Mucosa of descending colon (tissue), 3 donors: ENCODE measurements at regions not wholly inside any gene's neighbourhood (a gene's known extent, or its start where the extent isn't known, plus 50 kb on each side); places are given as distances from the start of the nearest gene placed in this dataset.

ENCODE experiments used
- ATAC-seq: fragments of 200-7000 bp; cut with Tn5 transposase; one replicate; pipeline ENCODE4 v1.9.1; 2020; ENCODE audit warnings: mild to moderate bottlenecking, moderate library complexity
- DNase-seq, 3 donors: peaks; one replicate each; pipeline ENCODE4 v3.0.0-alpha.2; 2020
- H3K36me3 ChIP-seq: fragments of 200-600 bp; one replicate; pipeline ENCODE4 v1.8.0; 2021; ENCODE audit warnings: low read depth, mild to moderate bottlenecking
- H3K4me1 ChIP-seq: fragments of 200-600 bp; one replicate; pipeline ENCODE4 v1.8.0; 2021; ENCODE audit warnings: low read depth, mild to moderate bottlenecking
- H3K4me3 ChIP-seq: fragments of 200-600 bp; one replicate; pipeline ENCODE4 v1.8.0; 2021; ENCODE audit warnings: mild to moderate bottlenecking
- H3K9me3 ChIP-seq: fragments of 200-600 bp; one replicate; pipeline ENCODE4 v1.8.0; 2021; ENCODE audit warnings: mild to moderate bottlenecking
- CTCF ChIP-seq: fragments of 200-600 bp; IDR thresholded peaks from one replicate; pipeline ENCODE4 v1.8.0; 2022; ENCODE audit warnings: antibody characterized with exemption, mild to moderate bottlenecking
- intact Hi-C, 2 donors: fragments of 100-400 bp; cut with DNase I in 1 of 2; cut with micrococcal nuclease in 1 of 2; formaldehyde crosslinking; loops; one replicate each; pipeline versions ENCODE4 v1.11.0 to v1.11.1; 2022; cut with DNase I, micrococcal nuclease
- donor health status: DM: no; HTN: no; CAD: no; lungs with moderate emphysema.
- donor health status: DM: no; HTN: no; CAD: no.
- donor health status: DM: no; HTN: yes; CAD: no.

- Histone ChIP-seq H3K4me3 (no peak overlapping the region), H3K4me1 (no peaks in the 10 kb centered on the region), H3K9me3 (no peaks in the 10 kb centered on the region), H3K36me3 (no peaks in the 10 kb centered on the region)
- ATAC-seq (no peak), DNase-seq (no peak)
- intact Hi-C loops: no loop called here
- TF ChIP-seq CTCF: no peak
These were observed 190.3 kb upstream of the SEMA6A start for GRCh38 chr5:116764941-116765340.

DNA sequence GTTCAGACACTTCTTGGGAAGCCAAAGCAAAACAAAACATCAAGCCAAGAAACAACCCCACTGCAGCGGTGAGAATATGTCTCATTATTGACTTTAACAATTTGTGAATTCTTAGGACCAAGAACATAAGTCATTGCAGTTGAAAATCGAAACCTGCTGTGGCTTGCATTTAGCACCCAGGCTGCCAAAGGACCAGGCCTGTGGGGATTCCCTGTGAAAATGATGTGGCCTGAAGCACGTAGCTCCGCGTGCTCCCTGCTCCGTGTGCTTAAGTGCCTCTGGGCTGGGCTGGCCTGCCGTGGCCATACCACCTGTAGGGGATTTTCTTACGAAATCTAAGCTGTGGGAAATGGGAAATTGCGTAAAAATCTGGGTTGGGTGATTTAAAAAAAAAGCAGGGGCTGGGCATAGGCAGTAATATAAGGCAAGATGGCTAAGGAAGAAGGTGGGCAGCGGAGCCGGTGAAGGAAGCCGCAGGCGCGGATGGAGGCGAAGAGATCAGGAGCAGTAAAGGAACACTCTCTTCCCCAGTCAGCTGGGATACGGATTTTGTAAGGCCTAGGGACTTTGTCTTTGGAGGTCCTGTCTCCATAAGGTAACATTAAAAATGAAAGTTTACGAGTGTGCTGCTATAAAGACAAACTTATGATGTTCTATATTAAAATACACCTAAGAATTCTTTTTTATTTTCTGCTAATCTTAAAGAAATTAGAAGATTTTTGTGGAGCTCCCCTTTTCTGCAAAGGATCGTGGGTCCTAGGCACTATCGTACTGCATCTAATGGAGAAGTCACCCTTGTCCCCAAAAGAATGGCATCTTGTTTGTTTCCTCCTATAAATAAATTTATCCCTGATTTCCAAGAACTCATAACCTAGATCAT, 189.6 kb upstream of the SEMA6A start:
- Histone ChIP-seq H3K36me3 (no peaks in the 10 kb centered on the region), H3K9me3 (no peaks in the 10 kb centered on the region), H3K4me1 (no peaks in the 10 kb centered on the region), H3K4me3 (no peak overlapping the region)
- ATAC-seq (no peak), DNase-seq (no peak)
- intact Hi-C loops: no loop called here
- TF ChIP-seq CTCF: no peak

DNA sequence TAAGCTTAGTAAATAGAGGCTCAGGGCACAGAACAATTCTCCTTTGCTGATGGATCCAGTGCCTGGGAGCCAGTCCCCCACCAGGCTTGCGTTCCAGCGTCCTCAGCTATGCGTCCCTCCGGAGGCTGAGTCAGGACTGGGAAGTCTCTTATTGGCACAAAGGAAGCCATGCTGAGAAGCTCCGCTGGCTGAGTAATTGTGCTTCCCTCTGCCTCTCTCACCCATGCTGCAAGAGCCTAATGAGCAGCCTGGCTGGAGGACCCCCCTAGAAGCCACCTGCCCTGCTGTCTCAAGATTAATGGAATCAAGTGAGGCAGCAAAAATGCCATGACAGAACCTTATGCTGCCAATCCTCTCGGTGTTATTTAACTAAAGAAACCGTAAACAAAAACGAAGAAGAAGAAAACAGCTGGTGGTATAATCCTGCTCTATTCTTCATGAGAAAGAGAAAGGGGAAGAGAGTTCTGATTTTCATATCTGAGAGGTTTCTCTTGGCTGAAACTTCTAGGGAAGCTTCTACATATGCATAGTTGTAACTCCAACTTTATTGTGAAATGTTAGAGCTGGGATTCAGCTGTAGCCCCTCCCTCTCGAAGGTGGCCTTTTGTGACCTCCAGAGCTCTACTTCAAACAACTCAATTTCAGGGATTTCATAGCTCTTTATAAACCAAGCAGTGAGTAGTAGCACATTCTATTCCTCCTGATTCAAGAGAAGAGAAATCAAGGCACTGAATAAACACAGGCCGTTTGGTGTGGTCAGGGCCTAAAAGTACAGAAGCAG, 185.4 kb upstream of the SEMA6A start:
- Histone ChIP-seq H3K36me3 (no peaks in the 10 kb centered on the region), H3K9me3 (no peaks in the 10 kb centered on the region), H3K4me1 (no peaks in the 10 kb centered on the region), H3K4me3 (no peak overlapping the region)
- no peak for DNase-seq
- peak; percentile 47 for ATAC-seq
- TF ChIP-seq CTCF: no peak
- intact Hi-C loops: no loop called here

DNA sequence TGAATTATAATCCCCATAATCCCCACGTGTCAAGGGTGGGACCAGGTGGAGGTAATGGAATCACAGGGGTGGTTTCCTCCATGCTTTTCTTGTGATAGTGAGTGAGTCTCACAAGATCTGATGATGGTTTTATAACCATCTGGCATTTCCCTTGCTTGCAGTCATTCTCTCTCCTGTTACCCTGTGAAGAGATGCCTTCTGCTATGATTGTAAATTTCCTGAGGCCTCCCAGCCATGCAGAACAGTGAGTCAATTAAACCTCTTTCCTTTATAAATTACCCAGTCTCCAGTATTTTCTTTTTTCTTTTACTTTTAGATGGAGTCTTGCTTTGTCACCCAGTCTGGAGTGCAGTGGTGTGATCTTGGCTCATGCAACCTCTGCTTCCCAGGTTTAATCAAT, 182.7 kb upstream of the SEMA6A start:
- Histone ChIP-seq H3K36me3 (no peaks in the 10 kb centered on the region), H3K4me1 (no peaks in the 10 kb centered on the region), H3K4me3 (no peak overlapping the region), H3K9me3 (no peaks in the 10 kb centered on the region)
- no peak for DNase-seq
- no peak for ATAC-seq
- intact Hi-C loops: no loop called here
- TF ChIP-seq CTCF: no peak

- H3K4me1 ChIP-seq: no peaks in the 10 kb centered on the region
- intact Hi-C loops: no loop called here
- ATAC-seq (no peak), DNase-seq (no peak)
- no peak overlapping the region for H3K4me3 ChIP-seq
- no peaks in the 10 kb centered on the region for H3K36me3 ChIP-seq
- H3K9me3 ChIP-seq: no peaks in the 10 kb centered on the region
- no peak for TF ChIP-seq CTCF
These were observed 181.9 kb upstream of the SEMA6A start for GRCh38 chr5:116756531-116756930.
